Middle frontal gyrus (tissue), 1 donor: ENCODE measurements at regions not wholly inside any gene's neighbourhood (a gene's known extent, or its start where the extent isn't known, plus 50 kb on each side); places are given as distances from the start of the nearest gene placed in this dataset.
"Not testable (repeated sequence)": the region's sequence is repeated elsewhere in the genome, so short reads cannot be mapped to it uniquely, and the experiment has no call there.

Experiments
- DNase-seq: peaks from one replicate; pipeline ENCODE4 v3.0.0-alpha.2; 2015; ENCODE audit warnings: low spot score; ENCODE audit errors: extremely low spot score

- DNase-seq = no peak
These were observed 121.9 kb downstream of the FGF18 start for GRCh38 chr5:171541341-171541776.

GRCh38 chr5:171542525-171543140 is 123.2 kb downstream of the FGF18 start:
- no peak for DNase-seq

GRCh38 chr5:171543148-171543815 is 123.8 kb downstream of the FGF18 start:
- DNase-seq = no peak

- no peak for DNase-seq
These were observed 125.7 kb downstream of the FGF18 start for GRCh38 chr5:171544913-171545765.

- DNase-seq = no peak
These were observed 129.8 kb downstream of the FGF18 start for GRCh38 chr5:171549274-171549673.

GRCh38 chr5:171553817-171554216 is 134.4 kb downstream of the FGF18 start:
- DNase-seq = not testable (repeated sequence)

GRCh38 chr5:171555160-171555559 is 135.7 kb downstream of the FGF18 start:
- DNase-seq = no peak

DNA sequence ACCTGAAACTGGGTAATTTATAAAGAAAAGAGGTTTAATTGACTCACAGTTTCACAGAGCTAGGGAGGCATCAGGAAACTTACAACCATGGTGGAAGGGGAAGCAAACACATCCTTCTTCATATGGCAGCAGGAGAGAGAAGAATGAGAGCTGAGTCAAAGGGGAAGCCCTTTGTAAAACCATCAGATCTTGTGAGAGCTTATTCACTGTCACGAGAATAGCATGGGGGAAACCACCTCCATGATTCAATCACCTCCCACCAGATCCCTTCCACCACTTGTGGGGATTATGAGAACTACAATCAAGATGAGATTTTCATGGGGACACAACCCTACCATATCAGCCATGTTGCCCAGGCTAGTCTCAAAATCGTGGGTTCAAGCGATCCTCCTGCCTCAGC is 143.4 kb downstream of the FGF18 start:
- DNase-seq = no peak

DNA sequence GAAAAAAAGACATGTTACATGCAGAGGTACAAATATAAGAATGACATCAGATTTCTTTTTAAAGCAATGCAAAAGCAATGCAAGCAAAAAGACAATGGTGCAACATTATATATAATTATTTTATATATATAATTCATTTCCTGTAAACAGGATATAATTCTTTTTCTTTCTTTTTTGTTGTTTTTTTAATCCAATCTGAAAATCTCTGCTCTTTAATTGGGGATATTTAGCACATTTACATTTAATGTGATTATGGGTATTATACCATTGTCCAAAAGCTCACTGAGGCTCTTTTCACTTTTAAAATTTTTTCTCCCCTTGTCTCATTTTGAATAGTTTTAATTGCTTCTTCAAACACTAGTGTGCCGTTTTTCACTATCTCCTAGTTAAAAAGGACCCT is 148.9 kb downstream of the FGF18 start:
- no peak for DNase-seq

- DNase-seq = no peak
These were observed 149.7 kb downstream of the FGF18 start for GRCh38 chr5:171569065-171569712.

DNA sequence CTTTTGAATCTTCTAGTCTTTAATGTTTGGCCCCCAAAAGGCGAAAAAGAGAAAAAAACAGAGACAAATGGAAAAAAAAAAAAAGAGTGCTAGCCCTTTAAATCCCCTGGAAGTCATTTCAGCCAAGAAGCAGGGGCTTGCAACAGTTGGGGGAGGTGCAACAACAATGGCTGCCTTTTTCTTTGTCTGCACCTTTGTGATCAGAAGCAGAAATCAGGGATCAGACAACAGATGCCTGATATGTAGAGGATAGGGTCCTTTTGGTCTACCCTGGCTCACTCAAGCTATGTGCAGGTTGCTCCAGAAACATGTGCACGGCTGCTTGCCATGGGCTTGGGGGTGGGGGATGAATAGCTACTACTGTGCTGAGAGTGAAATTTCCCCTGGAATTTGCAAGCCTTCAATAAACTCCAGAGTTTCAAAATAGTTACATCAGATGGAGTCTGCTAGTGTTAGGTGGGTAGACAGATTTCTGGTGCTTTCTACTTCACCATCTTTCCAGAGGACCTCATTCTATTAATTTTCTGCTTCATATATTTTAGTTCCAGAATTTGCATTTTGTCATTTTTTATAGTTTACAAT is 150.9 kb downstream of the FGF18 start:
- no peak for DNase-seq

GRCh38 chr5:171571663-171572062 is 152.2 kb downstream of the FGF18 start:
- no peak for DNase-seq

DNA sequence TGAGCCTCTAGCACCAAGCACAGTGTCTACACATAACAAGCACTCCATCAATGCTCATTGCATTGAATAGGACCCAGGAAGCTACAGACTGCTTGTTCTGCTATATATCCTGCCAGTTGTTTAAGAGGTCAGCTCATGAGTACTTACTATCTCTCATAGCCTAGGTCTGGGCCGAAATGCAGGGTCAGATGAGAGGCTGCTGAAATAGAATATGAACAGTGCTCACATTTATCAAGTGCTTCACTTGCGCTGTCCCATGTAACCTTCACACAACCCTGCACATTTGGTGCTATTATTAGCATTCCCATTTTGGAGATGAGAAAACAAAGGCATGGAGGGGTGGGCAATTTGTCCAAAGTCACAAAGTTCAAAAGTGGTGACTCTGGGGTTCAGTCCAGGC is 153.6 kb downstream of the FGF18 start:
- DNase-seq = no peak

- DNase-seq = no peak
These were observed 154.2 kb downstream of the FGF18 start for GRCh38 chr5:171573451-171574225.

GRCh38 chr5:171574376-171574775 is 154.9 kb downstream of the FGF18 start:
- no peak for DNase-seq

GRCh38 chr5:171575386-171575785 is 155.9 kb downstream of the FGF18 start:
- no peak for DNase-seq

DNA sequence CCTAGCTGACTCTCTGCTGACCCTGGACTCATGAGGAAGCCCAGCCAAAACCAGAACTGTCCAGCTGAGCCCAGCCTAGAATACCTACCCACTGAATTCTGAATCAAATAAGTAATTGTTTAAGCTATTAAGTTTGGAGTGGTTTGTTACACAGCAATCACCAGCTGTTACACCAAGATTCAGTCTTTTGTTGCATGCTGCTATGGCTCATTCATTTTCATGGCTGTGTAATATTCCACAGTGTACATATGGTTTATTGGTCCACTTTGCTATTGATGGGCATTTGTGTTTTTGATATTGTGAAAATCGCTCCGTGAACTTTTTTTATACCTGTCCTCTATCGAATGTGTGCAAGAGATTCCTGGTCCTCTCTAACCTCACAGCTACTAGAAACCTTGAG is 156.4 kb downstream of the FGF18 start:
- no peak for DNase-seq

- no peak for DNase-seq
These were observed 157.8 kb downstream of the FGF18 start for GRCh38 chr5:171577042-171577758.

DNA sequence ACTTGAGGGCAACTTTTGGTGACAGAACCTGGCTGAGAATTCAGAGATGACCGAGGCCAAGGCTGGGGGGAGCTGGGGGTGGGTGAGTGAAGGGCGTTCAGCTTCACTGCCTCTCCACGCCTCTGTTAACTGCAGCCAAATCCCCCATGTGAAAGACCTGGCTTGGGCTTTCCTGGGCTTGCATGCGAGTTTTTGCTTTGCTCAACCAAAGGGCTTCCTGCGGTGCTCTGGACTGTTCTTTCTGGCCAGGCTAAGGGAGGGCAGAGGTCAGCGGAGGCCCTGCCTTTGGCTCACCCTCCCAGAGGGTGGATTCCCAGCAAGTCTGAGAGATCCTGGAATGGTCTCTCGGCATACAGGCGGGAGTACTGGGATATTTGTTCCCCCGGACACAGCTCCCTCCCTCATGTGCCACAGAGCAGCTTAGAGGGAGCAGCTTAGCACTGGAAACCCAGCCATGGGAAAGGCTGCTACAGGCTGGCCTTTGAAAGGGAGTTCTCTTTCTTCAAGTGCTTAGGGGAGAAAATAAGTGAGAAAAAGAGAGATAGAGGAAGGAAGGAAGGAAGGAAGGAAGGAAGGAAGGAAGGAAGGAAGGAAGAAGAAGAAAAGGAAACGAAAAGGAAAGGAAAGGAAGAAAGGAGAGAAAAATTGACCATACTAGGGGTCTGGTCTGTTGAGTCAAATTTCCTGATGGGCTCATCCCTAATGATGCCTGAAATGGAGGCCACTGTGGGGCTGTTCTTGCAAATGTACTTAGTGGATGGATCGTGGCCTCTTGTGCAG is 158.8 kb downstream of the FGF18 start:
- DNase-seq = no peak
